H9 (cell line): ENCODE measurements at regions not wholly inside any gene's neighbourhood (a gene's known extent, or its start where the extent isn't known, plus 50 kb on each side); places are given as distances from the start of the nearest gene placed in this dataset.

Experiments
- DNase-seq: peaks from one replicate; pipeline ENCODE4 v3.0.0-alpha.2; 2017
- H2AFZ ChIP-seq: one replicate; pipeline ENCODE4 v1.6.1; 2013; ENCODE audit warnings: mild to moderate bottlenecking, low read length, control low read depth, moderate library complexity
- H2AK5ac ChIP-seq: 2 replicates; pipeline ENCODE4 v1.6.1; 2013; ENCODE audit warnings: low read length, control low read depth, mixed read lengths; ENCODE audit not compliant: insufficient read length
- H2BK120ac ChIP-seq: one replicate; pipeline ENCODE4 v1.6.1; 2013; ENCODE audit warnings: low read depth, mild to moderate bottlenecking, low read length, control low read depth, inconsistent platforms; ENCODE audit not compliant: poor library complexity, severe bottlenecking
- H2BK12ac ChIP-seq: 2 replicates; pipeline ENCODE4 v1.6.1; 2013; ENCODE audit warnings: low read length, control low read depth, mixed read lengths, low read depth; ENCODE audit not compliant: insufficient read length
- H2BK15ac ChIP-seq: 2 replicates; pipeline ENCODE4 v1.6.1; 2013; ENCODE audit warnings: low read depth, low read length, control low read depth
- H2BK20ac ChIP-seq: one replicate; pipeline ENCODE4 v1.6.1; 2013; ENCODE audit warnings: low read depth, mild to moderate bottlenecking, low read length, control low read depth, inconsistent platforms; ENCODE audit not compliant: poor library complexity, severe bottlenecking
- H2BK5ac ChIP-seq: 2 replicates; pipeline ENCODE4 v1.6.1; 2013; ENCODE audit warnings: low read length, control low read depth, mixed read lengths; ENCODE audit not compliant: insufficient read length
- H3K14ac ChIP-seq: 2 replicates; pipeline ENCODE4 v1.6.1; 2013; ENCODE audit warnings: low read length, control low read depth; ENCODE audit not compliant: insufficient read depth
- H3K18ac ChIP-seq: 2 replicates; pipeline ENCODE4 v1.6.1; 2013; ENCODE audit warnings: low read depth, mild to moderate bottlenecking, mixed read lengths, low read length, control low read depth; ENCODE audit not compliant: insufficient read length
- H3K23ac ChIP-seq: 2 replicates; pipeline ENCODE4 v1.6.1; 2013; ENCODE audit warnings: low read length, control low read depth, mixed read lengths, low read depth; ENCODE audit not compliant: insufficient read length
- H3K23me2 ChIP-seq: 2 replicates; pipeline ENCODE4 v1.6.1; 2013; ENCODE audit warnings: low read depth, mild to moderate bottlenecking, mixed read lengths, low read length, control low read depth; ENCODE audit not compliant: insufficient read length, poor library complexity, severe bottlenecking
- H3K27ac ChIP-seq: 2 replicates; pipeline ENCODE4 v1.5.1; 2013; ENCODE audit warnings: low read length, control low read depth, mixed read lengths, low read depth; ENCODE audit not compliant: insufficient read length
- H3K27me3 ChIP-seq: 2 replicates; pipeline ENCODE4 v1.6.1; 2013; ENCODE audit warnings: low read length, control low read depth, inconsistent platforms; ENCODE audit not compliant: insufficient read depth
- H3K4ac ChIP-seq: 2 replicates; pipeline ENCODE4 v1.6.1; 2013; ENCODE audit warnings: low read depth, mild to moderate bottlenecking, control low read depth, inconsistent platforms, low read length, moderate library complexity
- H3K4me1 ChIP-seq: 2 replicates; pipeline ENCODE4 v1.6.1; 2013; ENCODE audit warnings: low read length, control low read depth, inconsistent platforms; ENCODE audit not compliant: insufficient read depth
- H3K4me2 ChIP-seq: 2 replicates; pipeline ENCODE4 v1.6.1; 2013; ENCODE audit warnings: low read length, control low read depth, mixed read lengths; ENCODE audit not compliant: insufficient read length, insufficient read depth
- H3K56ac ChIP-seq: 2 replicates; pipeline ENCODE4 v1.6.1; 2013; ENCODE audit warnings: low read depth, mild to moderate bottlenecking, mixed read lengths, low read length, control low read depth; ENCODE audit not compliant: insufficient read length
- H3K79me1 ChIP-seq: 2 replicates; pipeline ENCODE4 v1.6.1; 2013; ENCODE audit warnings: low read depth, mild to moderate bottlenecking, moderate library complexity, low read length, control low read depth, inconsistent platforms; ENCODE audit not compliant: insufficient read depth, poor library complexity, severe bottlenecking
- H3K79me2 ChIP-seq: 2 replicates; pipeline ENCODE4 v1.6.1; 2013; ENCODE audit warnings: low read length, control low read depth, inconsistent platforms; ENCODE audit not compliant: insufficient read depth
- H3K9ac ChIP-seq: 2 replicates; pipeline ENCODE4 v1.6.1; 2013; ENCODE audit warnings: low read length, control low read depth, mixed read lengths; ENCODE audit not compliant: insufficient read length; ENCODE audit errors: extremely low read depth
- H3K9me3 ChIP-seq: one replicate; pipeline ENCODE4 v1.6.1; 2013; ENCODE audit warnings: low read depth, low read length, inconsistent platforms; ENCODE audit not compliant: control insufficient read depth
- H3T11ph ChIP-seq: one replicate; pipeline ENCODE4 v1.6.1; 2013; ENCODE audit warnings: mild to moderate bottlenecking, low read length, control low read depth, inconsistent platforms
- H4K20me1 ChIP-seq: one replicate; pipeline ENCODE4 v1.6.1; 2013; ENCODE audit not compliant: control insufficient read depth, insufficient read length, insufficient read depth
- H4K5ac ChIP-seq: 2 replicates; pipeline ENCODE4 v1.6.1; 2013; ENCODE audit warnings: low read depth, mild to moderate bottlenecking, mixed read lengths, low read length, control low read depth; ENCODE audit not compliant: insufficient read length
- H4K8ac ChIP-seq: replicated peaks from 2 replicates; pipeline ENCODE4 v1.6.1; 2013; ENCODE audit warnings: low read length, control low read depth, mixed read lengths, low read depth; ENCODE audit not compliant: insufficient read length
- H4K91ac ChIP-seq: 2 replicates; pipeline ENCODE4 v1.6.1; 2013; ENCODE audit warnings: low read depth, mild to moderate bottlenecking, moderate library complexity, mixed read lengths, low read length, control low read depth; ENCODE audit not compliant: insufficient read length
- H3K27ac Mint-ChIP-seq, 3 experiments: 2 replicates in 2 of 3; 3 replicates in 1 of 3; pipeline ENCODE4 v1.8.0; 2020 to 2021; ENCODE audit warnings: mixed read lengths in 3 of 3, mild to moderate bottlenecking in 1 of 3, moderate library complexity in 1 of 3
- H3K27me3 Mint-ChIP-seq: 2 replicates; pipeline ENCODE4 v1.8.0; 2021; ENCODE audit warnings: low read depth, mild to moderate bottlenecking, moderate library complexity, mixed read lengths
- H3K36me3 Mint-ChIP-seq, 3 experiments: 2 replicates in 2 of 3; 3 replicates in 1 of 3; pipeline ENCODE4 v1.8.0; 2020 to 2021; ENCODE audit warnings: low read depth in 3 of 3, mixed read lengths in 3 of 3; ENCODE audit not compliant: insufficient read depth in 1 of 3
- H3K4me1 Mint-ChIP-seq, 2 experiments: 2 replicates each; pipeline ENCODE4 v1.8.0; 2020; ENCODE audit warnings: mixed read lengths in 2 of 2
- H3K4me3 Mint-ChIP-seq, 2 experiments: 2 replicates in 1 of 2; 3 replicates in 1 of 2; pipeline ENCODE4 v1.8.0; 2020 to 2021; ENCODE audit warnings: mild to moderate bottlenecking in 2 of 2, mixed read lengths in 2 of 2, moderate library complexity in 1 of 2
- H3K9me3 Mint-ChIP-seq, 2 experiments: 2 replicates in 1 of 2; 3 replicates in 1 of 2; pipeline ENCODE4 v1.8.0; 2020; ENCODE audit warnings: mild to moderate bottlenecking in 2 of 2, mixed read lengths in 2 of 2, moderate library complexity in 1 of 2
- WGBS: extraction: QIAGEN DNeasy Blood & Tissue Kit; methylation state at CpG from one replicate; pipeline ENCODE4 v1.1.7; 2013; ENCODE audit warnings: missing lambda C conversion rate, low lambda C conversion rate, mixed read lengths; ENCODE audit not compliant: insufficient read length; ENCODE audit errors: extremely low coverage; 5-methylcytosine and 5-hydroxymethylcytosine counted together
- TF ChIP-seq, protein P1 (sequence below): fragments of 200-600 bp; sonication (generic); conservative IDR thresholded peaks from 3 replicates; pipeline ENCODE4 v1.8.0; 2021; ENCODE audit warnings: antibody characterized with exemption, mild to moderate bottlenecking

DNA sequence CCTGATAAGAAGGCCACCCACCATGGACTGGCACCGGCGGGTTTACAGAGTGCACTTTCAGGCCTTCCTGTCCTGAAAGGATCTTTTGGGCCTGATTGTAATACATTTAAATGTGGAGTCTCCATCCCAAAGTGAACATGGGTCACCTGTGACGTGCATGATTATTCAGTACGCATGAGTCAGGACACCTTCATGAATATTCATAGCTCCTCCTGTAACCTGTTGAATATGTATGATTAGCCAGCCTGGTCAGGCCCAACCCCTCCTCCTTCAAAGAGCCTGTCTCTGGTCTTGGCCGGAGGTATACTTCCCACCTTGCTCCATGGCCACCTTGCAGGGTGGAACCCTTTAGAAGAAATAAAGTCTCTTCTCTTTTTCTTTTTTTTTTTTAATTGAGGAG lies 75.9 kb upstream of the NUP50 start:
- WGBS, result no CpG with 5 or more reads among the region's 5 CpGs
- Histone ChIP-seq H2AK5ac (no peak overlapping the region), H3K18ac (no peak overlapping the region), H3K27ac (no peak overlapping the region), H3K27me3 (no peaks in the 10 kb centered on the region), H4K20me1 (no peaks in the 10 kb centered on the region), H3K56ac (no peak overlapping the region), H2AFZ (no peak overlapping the region), H3K4me1 (no peaks in the 10 kb centered on the region; the same call in 1 of the 2 replicates), H2BK5ac (no peak overlapping the region), H4K91ac (no peak overlapping the region), H2BK20ac (no peak overlapping the region), H3K9ac (no peak overlapping the region), H2BK12ac (no peak overlapping the region), H3K23me2 (no peaks in the 10 kb centered on the region), H3K79me1 (no peaks in the 10 kb centered on the region), H4K5ac (no peak overlapping the region), H3K9me3 (no peaks in the 10 kb centered on the region), H2BK120ac (no peak overlapping the region), H2BK15ac (no peak overlapping the region), H3K14ac (no peak overlapping the region), H3K79me2 (no peaks in the 10 kb centered on the region), H4K8ac (no peak overlapping the region), H3K23ac (no peak overlapping the region), H3K4ac (no peak overlapping the region), H3T11ph (no peak overlapping the region), H3K4me2 (no peak overlapping the region)
- Mint-ChIP-seq H3K9me3 (peaks cover 0 to 3% of the 10 kb centered on the region in 2 experiments; a peak in 1 of 5 replicates), H3K4me1 (peaks cover 24 to 35% of the 10 kb centered on the region in 2 experiments), H3K27ac (peak overlapping the region in 1 of 3 experiments; percentile 73; a peak in 2 of 7 replicates), H3K4me3 (no peak overlapping the region), H3K36me3 (no peaks in the 10 kb centered on the region), H3K27me3 (peaks cover 8% of the 10 kb centered on the region)
- DNase-seq, result no peak
- TF ChIP-seq, protein P1, sequence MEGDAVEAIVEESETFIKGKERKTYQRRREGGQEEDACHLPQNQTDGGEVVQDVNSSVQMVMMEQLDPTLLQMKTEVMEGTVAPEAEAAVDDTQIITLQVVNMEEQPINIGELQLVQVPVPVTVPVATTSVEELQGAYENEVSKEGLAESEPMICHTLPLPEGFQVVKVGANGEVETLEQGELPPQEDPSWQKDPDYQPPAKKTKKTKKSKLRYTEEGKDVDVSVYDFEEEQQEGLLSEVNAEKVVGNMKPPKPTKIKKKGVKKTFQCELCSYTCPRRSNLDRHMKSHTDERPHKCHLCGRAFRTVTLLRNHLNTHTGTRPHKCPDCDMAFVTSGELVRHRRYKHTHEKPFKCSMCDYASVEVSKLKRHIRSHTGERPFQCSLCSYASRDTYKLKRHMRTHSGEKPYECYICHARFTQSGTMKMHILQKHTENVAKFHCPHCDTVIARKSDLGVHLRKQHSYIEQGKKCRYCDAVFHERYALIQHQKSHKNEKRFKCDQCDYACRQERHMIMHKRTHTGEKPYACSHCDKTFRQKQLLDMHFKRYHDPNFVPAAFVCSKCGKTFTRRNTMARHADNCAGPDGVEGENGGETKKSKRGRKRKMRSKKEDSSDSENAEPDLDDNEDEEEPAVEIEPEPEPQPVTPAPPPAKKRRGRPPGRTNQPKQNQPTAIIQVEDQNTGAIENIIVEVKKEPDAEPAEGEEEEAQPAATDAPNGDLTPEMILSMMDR, result no peak
